Fibroblast of skin of scalp (primary cell): ENCODE measurements at regions not wholly inside any gene's neighbourhood (a gene's known extent, or its start where the extent isn't known, plus 50 kb on each side); places are given as distances from the start of the nearest gene placed in this dataset.

Experiments
- DNase-seq: peaks from one replicate; pipeline ENCODE4 v3.0.0-alpha.2; 2013

- DNase-seq: no peak
Observed at GRCh38 chr11:119490253-119491006, 67.5 kb upstream of the THY1 start.

GRCh38 chr11:119489087-119489486 is 66.1 kb upstream of the THY1 start:
- DNase-seq: no peak

- no peak for DNase-seq
Observed at GRCh38 chr11:119488256-119488995, 65.5 kb upstream of the THY1 start.

GRCh38 chr11:119486691-119487259 is 63.8 kb upstream of the THY1 start:
- DNase-seq: no peak

GRCh38 chr11:119486016-119486415 is 63.0 kb upstream of the THY1 start:
- no peak for DNase-seq

DNA sequence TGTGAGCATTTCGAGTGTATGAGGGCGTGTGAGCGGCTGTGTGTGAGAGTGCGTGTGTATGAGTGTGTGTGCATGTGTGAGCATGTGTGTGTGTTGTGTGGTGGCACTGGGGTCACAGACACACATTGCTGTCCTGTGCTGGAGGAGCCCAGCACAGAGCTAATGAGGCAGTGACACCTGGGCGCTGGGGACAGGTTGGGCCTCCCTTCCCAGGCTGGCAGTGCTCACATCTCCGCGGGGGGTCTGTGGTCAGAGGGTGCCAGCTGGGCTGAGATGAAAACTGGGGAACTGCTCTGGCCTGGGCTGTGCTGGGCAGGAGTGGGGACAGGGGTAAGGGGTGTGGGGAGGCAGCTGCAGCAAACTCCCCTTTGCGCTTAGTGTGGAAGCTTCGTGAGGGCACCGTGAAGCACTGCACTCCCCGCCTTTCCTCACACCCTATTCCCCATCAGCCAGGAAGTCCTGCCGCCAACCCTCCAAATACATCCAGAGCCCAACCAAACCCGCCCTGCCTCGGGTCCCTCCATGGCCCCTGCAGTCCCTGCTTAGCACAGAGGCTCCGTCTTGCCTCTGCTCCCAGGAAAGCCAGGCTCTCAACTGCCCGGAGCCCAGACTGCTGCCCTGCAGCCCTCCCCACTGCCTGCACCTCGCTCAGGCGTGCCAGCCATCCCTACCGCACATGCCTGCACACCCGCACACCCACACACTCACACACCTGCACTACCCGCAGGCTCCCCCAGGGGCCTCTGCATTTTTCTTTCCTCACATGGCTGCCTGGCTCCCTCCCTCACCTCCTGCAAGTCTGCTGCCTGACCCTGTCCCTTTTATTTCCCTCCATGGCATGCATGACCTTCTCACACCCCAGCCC is 62.0 kb upstream of the THY1 start:
- no peak for DNase-seq

DNA sequence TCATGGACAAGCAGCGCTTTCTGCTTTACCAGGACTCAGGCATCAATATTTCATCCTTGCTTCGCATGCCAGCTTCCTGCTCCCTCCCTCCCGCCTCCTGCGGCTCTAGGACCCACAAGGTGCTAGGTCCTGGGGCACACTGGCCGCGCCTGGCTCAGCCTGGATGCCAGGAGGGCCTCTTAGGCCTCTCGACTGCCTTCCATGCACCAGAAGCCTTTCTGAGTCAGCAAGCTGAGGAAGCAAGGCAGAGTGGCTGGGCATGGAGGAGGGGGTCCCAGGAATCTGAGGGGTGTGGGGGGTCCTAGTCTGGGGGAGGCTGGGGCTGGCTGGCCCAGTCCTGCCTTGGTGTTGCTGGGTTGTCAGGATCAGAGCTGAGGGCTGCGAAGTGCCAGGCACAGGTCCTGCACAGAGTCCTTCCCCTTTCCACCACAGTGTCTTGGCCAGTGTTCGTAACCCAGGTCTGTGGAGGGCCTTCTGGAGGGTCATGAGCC is 61.0 kb upstream of the THY1 start:
- DNase-seq: no peak

GRCh38 chr11:119483341-119483880 is 60.4 kb upstream of the THY1 start:
- DNase-seq: no peak

DNA sequence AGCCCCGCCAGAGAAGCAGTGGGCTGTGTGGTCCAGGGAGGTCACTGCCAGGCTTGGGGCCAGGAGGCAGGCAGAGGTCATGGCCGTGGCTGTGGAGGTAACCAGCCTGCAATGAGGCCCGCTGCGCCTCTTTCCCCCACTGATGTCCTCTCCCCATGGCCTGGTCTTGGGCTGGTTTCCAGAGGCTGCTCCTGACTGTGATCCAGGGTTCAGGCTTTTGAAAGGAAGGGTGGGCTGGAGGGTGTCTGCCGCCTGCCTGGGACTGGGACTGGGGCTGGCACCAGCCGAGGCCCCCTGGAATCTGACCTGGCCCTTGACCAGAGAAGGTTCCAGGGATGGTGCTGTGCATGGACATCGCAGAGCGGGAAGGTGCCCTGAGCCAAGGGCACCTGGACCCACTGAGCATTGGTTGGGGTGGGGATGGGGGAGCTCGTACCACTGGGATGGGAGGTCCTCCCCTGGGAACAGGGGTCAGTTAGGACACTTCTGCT is 59.6 kb upstream of the THY1 start:
- DNase-seq: no peak

GRCh38 chr11:119481667-119482400 is 58.9 kb upstream of the THY1 start:
- DNase-seq: no peak

GRCh38 chr11:119481021-119481666 is 58.2 kb upstream of the THY1 start:
- DNase-seq: peak; percentile 99

DNA sequence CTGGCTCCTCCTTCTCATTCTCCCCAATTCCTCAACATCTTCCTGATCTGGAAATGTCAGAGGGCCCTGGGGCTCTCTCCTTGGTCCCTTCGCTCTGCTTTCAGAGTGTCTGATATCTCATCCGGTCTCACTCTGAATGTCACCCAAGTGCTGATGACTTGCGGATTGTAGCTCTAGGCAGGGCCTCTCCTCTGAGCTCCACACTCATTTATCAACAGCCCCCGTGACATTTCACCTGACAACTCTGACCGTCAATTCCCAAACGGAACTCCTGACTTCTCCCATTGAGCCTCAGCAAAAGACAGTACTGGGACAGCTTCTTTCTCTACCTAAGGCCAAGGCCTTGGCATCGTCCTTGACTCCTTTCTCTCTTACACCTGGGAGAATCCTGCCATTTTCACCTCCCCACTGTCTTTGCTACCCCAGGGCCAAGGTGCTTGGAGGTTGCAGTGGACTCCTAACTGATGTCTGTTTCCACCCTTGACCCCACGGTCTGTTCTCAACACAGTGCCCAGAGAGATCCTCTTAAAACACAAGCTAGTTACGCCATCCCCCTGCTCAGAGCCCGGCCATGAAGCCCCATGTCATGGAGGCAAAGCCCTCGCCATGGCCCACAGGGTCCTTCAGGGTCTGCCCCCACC is 57.5 kb upstream of the THY1 start:
- no peak for DNase-seq

DNA sequence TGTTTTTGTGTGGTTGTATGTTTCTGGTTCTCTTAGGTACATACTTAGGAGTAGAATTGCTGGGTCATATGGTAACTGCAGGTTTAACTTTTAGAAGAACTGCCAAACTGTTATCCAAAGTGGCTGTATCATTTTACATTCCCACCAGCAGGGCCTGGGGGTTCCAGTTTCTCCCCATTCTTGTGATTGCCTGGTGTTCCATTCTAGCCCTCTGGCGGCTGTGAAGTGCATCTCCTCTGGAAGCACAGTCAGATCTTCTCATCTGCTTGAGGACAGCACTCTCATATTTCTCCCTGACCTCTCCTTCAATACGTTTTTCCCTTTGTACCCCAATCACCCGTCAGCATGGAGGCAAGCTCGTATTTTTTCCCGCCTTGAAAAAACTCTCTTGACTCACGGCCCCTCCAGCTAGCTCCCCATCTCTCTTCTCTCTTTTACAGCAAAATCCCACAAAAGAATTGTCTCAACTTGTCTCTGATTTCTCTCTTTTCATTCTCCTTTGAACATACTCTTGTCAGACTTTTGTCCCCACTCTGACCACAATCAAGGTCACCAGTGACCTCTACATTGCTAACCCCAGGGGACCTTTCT is 56.8 kb upstream of the THY1 start:
- peak; percentile 77 for DNase-seq

GRCh38 chr11:119478711-119479285 is 55.8 kb upstream of the THY1 start:
- DNase-seq: no peak

- no peak for DNase-seq
Observed at GRCh38 chr11:119476666-119477331, 53.8 kb upstream of the THY1 start.

DNA sequence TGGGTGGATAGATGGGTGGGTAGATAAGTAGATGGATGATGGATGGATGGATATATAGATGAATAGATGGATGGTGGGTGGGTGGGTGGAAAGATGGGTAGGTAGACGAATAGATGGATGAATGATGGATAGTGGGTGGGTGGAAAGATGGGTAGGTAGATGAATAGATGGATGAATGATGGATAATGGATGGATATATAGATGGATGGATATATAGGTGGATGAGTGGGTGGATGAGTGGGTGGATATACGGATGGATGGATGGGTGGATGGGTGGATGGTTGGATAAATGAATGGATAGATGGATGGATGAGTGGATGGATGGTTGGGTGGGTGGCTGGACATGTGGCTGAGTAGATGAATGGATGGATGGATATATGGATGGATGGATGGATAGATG is 53.1 kb upstream of the THY1 start:
- DNase-seq: no peak

DNA sequence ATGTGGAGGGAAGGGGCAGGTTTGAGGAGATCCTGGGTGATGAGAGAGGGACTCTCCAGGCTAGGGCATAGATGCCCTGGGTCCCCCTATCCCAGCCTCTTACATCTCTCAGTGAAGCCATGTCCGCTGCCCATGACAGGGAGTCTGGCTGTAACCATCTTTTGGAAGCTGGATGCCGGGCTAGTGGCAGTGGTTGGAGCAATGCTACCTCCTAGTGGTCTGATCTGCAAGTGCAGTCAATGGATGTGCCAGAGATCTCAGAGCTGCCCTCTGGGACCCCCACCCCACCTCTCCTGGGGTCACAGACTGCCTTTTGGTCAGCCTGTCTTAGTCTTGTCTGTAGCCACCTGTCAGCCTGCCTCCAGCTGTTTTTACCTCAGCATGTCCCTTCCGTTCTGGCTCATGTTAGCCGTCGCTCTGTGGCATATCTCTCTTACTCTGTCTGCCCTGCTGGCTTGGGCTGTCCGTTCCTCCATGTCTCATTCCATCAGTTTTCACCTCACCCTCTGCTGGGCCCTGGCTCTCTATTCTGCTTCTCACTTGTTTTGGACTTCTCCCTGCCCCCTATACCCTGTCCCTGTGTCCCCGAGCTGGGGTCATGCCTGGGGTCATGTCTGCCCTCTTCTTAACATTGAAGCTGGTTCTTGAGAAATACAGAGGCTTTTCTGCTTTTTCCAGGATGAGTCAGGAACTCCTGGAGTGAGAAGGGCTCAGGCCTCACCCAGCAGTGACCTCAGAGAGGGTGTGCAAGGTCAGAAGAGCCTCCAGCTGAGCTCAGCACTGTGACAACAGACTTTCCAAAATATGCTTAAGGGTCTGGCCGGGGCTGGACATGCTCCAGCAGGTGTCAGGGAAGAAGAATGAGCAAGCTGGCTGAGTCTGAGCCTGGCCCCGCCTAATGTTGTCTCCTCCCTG is 52.0 kb upstream of the THY1 start:
- DNase-seq: peak; percentile 77
